A549 (cell line): ENCODE measurements at regions not wholly inside any gene's neighbourhood (a gene's known extent, or its start where the extent isn't known, plus 50 kb on each side); places are given as distances from the start of the nearest gene placed in this dataset.

Experiments
- ATAC-seq, 2 experiments: fragments of 200-7000 bp in 1 of 2; fragments of >200 bp in 1 of 2; cut with Nextera tagmentation in 1 of 2; cut with Tn5 transposase in 1 of 2; 3 replicates each; pipeline versions ENCODE4 v1.8.0 to v1.9.1; 2018 to 2020; ENCODE audit warnings: mild to moderate bottlenecking in 1 of 2, moderate library complexity in 1 of 2
- CTCF ChIA-PET: fragments of 300-600 bp; sonication (Branson Sonifier 250); formaldehyde crosslinking; extraction: SDS; loops from one replicate; lab custom pipeline; 2021; ENCODE audit warnings: antibody characterized with exemption, inconsistent platforms; lab: Yijun Ruan, JAX
- POLR2A ChIA-PET: fragments of 350-600 bp; formaldehyde crosslinking; extraction: SDS; loops from one replicate; lab custom pipeline; 2021; ENCODE audit warnings: antibody characterized with exemption, inconsistent platforms; lab: Yijun Ruan, JAX
- DNase-seq, 2 experiments: peaks; one replicate each; pipeline versions ENCODE4 v3.0.0 to v3.0.0-alpha.2; 2011 to 2016; ENCODE audit warnings: low read depth in 1 of 2, low spot score in 1 of 2
- FAIRE-seq: peaks from 2 replicates; lab custom pipeline; 2011; peaks lifted over from hg19 to GRCh38; lab: Jason Lieb, UNC
- H3K27ac ChIP-seq, 2 experiments: fragments of >200 bp; sonication (Bioruptor Twin); formaldehyde crosslinking; 3 replicates each; pipeline ENCODE4 v1.5.1; 2016 to 2017
- H3K4me1 ChIP-seq: fragments of >200 bp; sonication (Bioruptor Twin); formaldehyde crosslinking; 3 replicates; pipeline ENCODE4 v1.6.1; 2016
- H3K4me2 ChIP-seq: fragments of >200 bp; sonication (Bioruptor Twin); formaldehyde crosslinking; 3 replicates; pipeline ENCODE4 v1.6.1; 2016
- H3K4me3 ChIP-seq: fragments of >200 bp; sonication (Bioruptor Twin); formaldehyde crosslinking; 3 replicates; pipeline ENCODE4 v1.5.1; 2016
- H3K9me3 ChIP-seq: fragments of >200 bp; sonication (Bioruptor Twin); formaldehyde crosslinking; 3 replicates; pipeline ENCODE4 v1.6.1; 2016
- BHLHE40 ChIP-seq: IDR thresholded peaks from 2 replicates; pipeline ENCODE4 v1.6.1; 2012; ENCODE audit warnings: low read depth, low read length, inconsistent platforms
- CBX8 ChIP-seq: fragments of 200-600 bp; sonication (generic); IDR thresholded peaks from 2 replicates; pipeline ENCODE4 v1.6.1; 2016
- CEBPB ChIP-seq, 2 experiments: fragments of >200 bp in 1 of 2; sonication (Bioruptor Twin) in 1 of 2; formaldehyde crosslinking in 1 of 2; IDR thresholded peaks; 2 replicates each; pipeline ENCODE4 v1.6.1; 2012 to 2016
- CHD4 ChIP-seq: fragments of 200-600 bp; sonication (generic); IDR thresholded peaks from 2 replicates; pipeline ENCODE4 v1.6.1; 2016; ENCODE audit warnings: antibody characterized with exemption, mild to moderate bottlenecking, borderline replicate concordance
- EHF ChIP-seq: fragments of 250-450 bp; sonication (Bioruptor Pico); IDR thresholded peaks from 2 replicates; pipeline ENCODE4 v1.5.0; 2020; ENCODE audit warnings: mild to moderate bottlenecking
- EP300 ChIP-seq, 2 experiments: fragments of >200 bp; sonication (Bioruptor Twin); formaldehyde crosslinking; IDR thresholded peaks; 2 replicates in 1 of 2; 3 replicates in 1 of 2; pipeline ENCODE4 v1.6.1; 2016 to 2017
- ESRRA ChIP-seq: fragments of 150-350 bp; IDR thresholded peaks from 2 replicates; pipeline ENCODE4 v1.6.1; 2014; ENCODE audit warnings: mild to moderate bottlenecking, low read length, borderline replicate concordance
- GATA3 ChIP-seq: IDR thresholded peaks from 2 replicates; pipeline ENCODE4 v1.6.1; 2012; ENCODE audit warnings: borderline replicate concordance
- HDAC2 ChIP-seq: fragments of 200-600 bp; sonication (generic); IDR thresholded peaks from 2 replicates; pipeline ENCODE4 v1.6.1; 2016
- HEYL ChIP-seq: fragments of 250-450 bp; sonication (Bioruptor Pico); IDR thresholded peaks from 2 replicates; pipeline ENCODE4 v1.8.0; 2021; ENCODE audit warnings: mild to moderate bottlenecking, moderate library complexity
- HOXB5 ChIP-seq: fragments of 250-450 bp; sonication (Bioruptor Pico); IDR thresholded peaks from 2 replicates; pipeline ENCODE4 v1.5.0; 2020; ENCODE audit warnings: mild to moderate bottlenecking, moderate library complexity
- JUN ChIP-seq, 2 experiments: fragments of >200 bp; sonication (Bioruptor Twin); formaldehyde crosslinking; IDR thresholded peaks; 2 replicates in 1 of 2; 3 replicates in 1 of 2; pipeline ENCODE4 v1.6.1; 2016 to 2017
- KDM5A ChIP-seq: fragments of 200-600 bp; sonication (generic); IDR thresholded peaks from 2 replicates; pipeline ENCODE4 v1.6.1; 2016; ENCODE audit warnings: antibody characterized with exemption, mild to moderate bottlenecking
- MAFK ChIP-seq: fragments of 450-650 bp; IDR thresholded peaks from 2 replicates; pipeline ENCODE4 v1.6.1; 2014; ENCODE audit not compliant: partially characterized antibody
- MAZ ChIP-seq: fragments of 150-350 bp; IDR thresholded peaks from 2 replicates; pipeline ENCODE4 v1.6.1; 2014; ENCODE audit warnings: antibody characterized with exemption, low read depth, low read length, borderline replicate concordance
- NPAS2 ChIP-seq: fragments of 250-450 bp; sonication (Bioruptor Pico); IDR thresholded peaks from 2 replicates; pipeline ENCODE4 v1.8.0; 2022; ENCODE audit warnings: mild to moderate bottlenecking, moderate library complexity, borderline replicate concordance
- PHF8 ChIP-seq: fragments of 200-600 bp; sonication (generic); IDR thresholded peaks from 2 replicates; pipeline ENCODE4 v1.6.1; 2016; ENCODE audit warnings: low read depth, mild to moderate bottlenecking, antibody characterized with exemption, moderate library complexity, borderline replicate concordance
- POLR2AphosphoS2 ChIP-seq: conservative IDR thresholded peaks from 2 replicates; pipeline ENCODE4 v1.6.1; 2012; ENCODE audit warnings: low read length, improper control_type of control experiment, inconsistent platforms
- RAD21 ChIP-seq, 2 experiments: fragments of >200 bp in 1 of 2; sonication (Bioruptor Twin) in 1 of 2; formaldehyde crosslinking in 1 of 2; IDR thresholded peaks in 1 of 2; conservative IDR thresholded peaks in 1 of 2; 2 replicates in 1 of 2; 3 replicates in 1 of 2; pipeline ENCODE4 v1.6.1; 2012 to 2018; ENCODE audit warnings: inconsistent platforms in 1 of 2
- RARB ChIP-seq: fragments of 250-450 bp; sonication (Bioruptor Pico); IDR thresholded peaks from 2 replicates; pipeline ENCODE4 v1.8.0; 2021; ENCODE audit warnings: mild to moderate bottlenecking, moderate library complexity
- RFX5 ChIP-seq: fragments of 450-650 bp; IDR thresholded peaks from 2 replicates; pipeline ENCODE4 v1.7.1; 2014; ENCODE audit warnings: antibody characterized with exemption, mild to moderate bottlenecking, moderate library complexity
- RNF2 ChIP-seq: fragments of 200-600 bp; sonication (generic); IDR thresholded peaks from 2 replicates; pipeline ENCODE4 v1.6.1; 2016; ENCODE audit warnings: low read depth, mild to moderate bottlenecking, antibody characterized with exemption, moderate library complexity, borderline replicate concordance
- ZC3H11A ChIP-seq: fragments of 450-650 bp; IDR thresholded peaks from 2 replicates; pipeline ENCODE4 v1.6.1; 2014; ENCODE audit warnings: antibody characterized with exemption, mild to moderate bottlenecking
- ZSCAN20 ChIP-seq: fragments of 250-450 bp; sonication (Bioruptor Pico); IDR thresholded peaks from 2 replicates; pipeline ENCODE4 v1.8.0; 2022; ENCODE audit warnings: mild to moderate bottlenecking, moderate library complexity
- WGBS: methylation state at CpG from one replicate; pipeline ENCODE4 v1.1.6; 2017; ENCODE audit errors: missing lambda C conversion rate; 5-methylcytosine and 5-hydroxymethylcytosine counted together
- TF ChIP-seq, protein P1 (sequence below): IDR thresholded peaks from 2 replicates; pipeline ENCODE4 v1.6.1; 2012; ENCODE audit warnings: low read depth, borderline replicate concordance
- TF ChIP-seq, protein P2 (sequence below): fragments of 450-650 bp; IDR thresholded peaks from 2 replicates; pipeline ENCODE4 v1.6.1; 2014; ENCODE audit warnings: antibody characterized with exemption
- TF ChIP-seq, protein P3 (sequence below): fragments of 250-450 bp; sonication (Bioruptor Pico); IDR thresholded peaks from 2 replicates; pipeline ENCODE4 v1.5.0; 2021; ENCODE audit warnings: mild to moderate bottlenecking, moderate library complexity, borderline replicate concordance
- TF ChIP-seq, protein P4 (sequence below): IDR thresholded peaks from 2 replicates; pipeline ENCODE4 v1.6.1; 2012

DNA sequence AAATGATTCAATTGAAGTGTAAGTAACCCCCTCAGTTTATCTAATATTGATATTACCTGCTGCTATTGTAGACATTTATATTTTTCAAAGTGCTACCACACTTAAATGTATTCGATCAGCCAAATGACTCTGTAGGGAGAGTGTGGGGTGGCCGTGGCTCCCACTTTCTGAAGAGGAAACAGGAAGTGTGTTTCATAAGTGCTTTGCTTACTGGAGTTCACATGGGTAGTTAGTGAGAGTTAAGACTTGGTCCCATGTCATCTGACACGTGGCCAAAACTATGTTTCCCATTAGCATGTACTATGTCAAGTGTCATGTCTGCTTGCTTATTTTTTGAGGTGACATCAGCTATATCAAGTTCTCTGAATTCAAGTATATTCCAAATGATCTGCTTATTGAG lies 308.1 kb upstream of the GATB start:
- no peaks in the 10 kb centered on the region for H3K4me1 ChIP-seq
- no peak for ATAC-seq
- FAIRE-seq: no peak
- POLR2A ChIA-PET: no interaction called here
- no peak for TF ChIP-seq EHF (CRISPR knock-in tag)
- TF ChIP-seq, protein P1, sequence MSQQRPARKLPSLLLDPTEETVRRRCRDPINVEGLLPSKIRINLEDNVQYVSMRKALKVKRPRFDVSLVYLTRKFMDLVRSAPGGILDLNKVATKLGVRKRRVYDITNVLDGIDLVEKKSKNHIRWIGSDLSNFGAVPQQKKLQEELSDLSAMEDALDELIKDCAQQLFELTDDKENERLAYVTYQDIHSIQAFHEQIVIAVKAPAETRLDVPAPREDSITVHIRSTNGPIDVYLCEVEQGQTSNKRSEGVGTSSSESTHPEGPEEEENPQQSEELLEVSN: no peak
- TF ChIP-seq PHF8: no peak
- no peak for TF ChIP-seq ZSCAN20 (CRISPR knock-in tag)
- no peak for TF ChIP-seq CBX8
- no peak for TF ChIP-seq ZC3H11A
- TF ChIP-seq, protein P2, sequence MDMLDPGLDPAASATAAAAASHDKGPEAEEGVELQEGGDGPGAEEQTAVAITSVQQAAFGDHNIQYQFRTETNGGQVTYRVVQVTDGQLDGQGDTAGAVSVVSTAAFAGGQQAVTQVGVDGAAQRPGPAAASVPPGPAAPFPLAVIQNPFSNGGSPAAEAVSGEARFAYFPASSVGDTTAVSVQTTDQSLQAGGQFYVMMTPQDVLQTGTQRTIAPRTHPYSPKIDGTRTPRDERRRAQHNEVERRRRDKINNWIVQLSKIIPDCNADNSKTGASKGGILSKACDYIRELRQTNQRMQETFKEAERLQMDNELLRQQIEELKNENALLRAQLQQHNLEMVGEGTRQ: no peak
- TF ChIP-seq RARB: no peak
- TF ChIP-seq, protein P3, sequence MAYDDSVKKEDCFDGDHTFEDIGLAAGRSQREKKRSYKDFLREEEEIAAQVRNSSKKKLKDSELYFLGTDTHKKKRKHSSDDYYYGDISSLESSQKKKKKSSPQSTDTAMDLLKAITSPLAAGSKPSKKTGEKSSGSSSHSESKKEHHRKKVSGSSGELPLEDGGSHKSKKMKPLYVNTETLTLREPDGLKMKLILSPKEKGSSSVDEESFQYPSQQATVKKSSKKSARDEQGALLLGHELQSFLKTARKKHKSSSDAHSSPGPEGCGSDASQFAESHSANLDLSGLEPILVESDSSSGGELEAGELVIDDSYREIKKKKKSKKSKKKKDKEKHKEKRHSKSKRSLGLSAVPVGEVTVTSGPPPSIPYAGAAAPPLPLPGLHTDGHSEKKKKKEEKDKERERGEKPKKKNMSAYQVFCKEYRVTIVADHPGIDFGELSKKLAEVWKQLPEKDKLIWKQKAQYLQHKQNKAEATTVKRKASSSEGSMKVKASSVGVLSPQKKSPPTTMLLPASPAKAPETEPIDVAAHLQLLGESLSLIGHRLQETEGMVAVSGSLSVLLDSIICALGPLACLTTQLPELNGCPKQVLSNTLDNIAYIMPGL: no peak
- TF ChIP-seq ESRRA: no peak
- TF ChIP-seq CHD4: no peak
- no peak for TF ChIP-seq KDM5A
- TF ChIP-seq RAD21 (conservative IDR thresholded peaks at IDR 0.05 in 1 of 2, IDR thresholded peaks at IDR 0.05 in 1 of 2): no peak
- TF ChIP-seq GATA3: no peak
- TF ChIP-seq NPAS2 (CRISPR knock-in tag): no peak
- no peak for TF ChIP-seq POLR2AphosphoS2
- TF ChIP-seq BHLHE40: no peak
- TF ChIP-seq, all 56 proteins: peak for 0
- no peak overlapping the region for H3K4me2 ChIP-seq
- no peak overlapping the region for H3K27ac ChIP-seq
- H3K9me3 ChIP-seq: no peaks in the 10 kb centered on the region
- no peak for DNase-seq
- H3K4me3 ChIP-seq: no peak overlapping the region
- WGBS: 24% methylated on average over 3 of the region's 3 CpGs
- CTCF ChIA-PET: no interaction called here

DNA sequence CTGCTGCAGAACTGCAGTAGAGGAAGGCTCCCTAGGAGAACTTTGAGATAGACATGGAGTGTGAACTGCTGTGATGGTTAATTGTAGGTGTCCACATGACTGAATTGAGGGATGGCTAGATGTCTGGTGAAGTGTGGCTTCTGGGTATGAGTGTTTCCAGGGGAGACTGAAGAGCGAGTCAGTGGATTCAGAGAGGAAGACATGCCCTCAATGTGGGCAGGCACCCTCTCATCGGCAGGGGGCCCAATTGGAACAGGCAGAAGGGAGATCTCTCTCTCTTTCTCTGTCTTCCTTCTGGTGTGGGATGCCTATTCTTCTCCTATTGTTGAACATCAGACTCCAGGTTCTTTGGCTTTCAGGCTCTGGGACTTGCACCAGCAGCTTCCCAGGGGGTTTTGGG lies 304.7 kb upstream of the GATB start:
- FAIRE-seq: no peak
- no peak overlapping the region for H3K27ac ChIP-seq
- H3K4me2 ChIP-seq: no peak overlapping the region
- DNase-seq: no peak
- H3K4me3 ChIP-seq: no peak overlapping the region
- H3K9me3 ChIP-seq: no peaks in the 10 kb centered on the region
- POLR2A ChIA-PET: no interaction called here
- no peaks in the 10 kb centered on the region for H3K4me1 ChIP-seq
- no peak for TF ChIP-seq MAZ
- TF ChIP-seq RNF2: no peak
- no peak for TF ChIP-seq HOXB5 (CRISPR knock-in tag)
- no peak for TF ChIP-seq RFX5
- no peak for TF ChIP-seq CEBPB (IDR thresholded peaks at IDR 0.05)
- no peak for TF ChIP-seq HEYL (CRISPR knock-in tag)
- TF ChIP-seq, protein P4, sequence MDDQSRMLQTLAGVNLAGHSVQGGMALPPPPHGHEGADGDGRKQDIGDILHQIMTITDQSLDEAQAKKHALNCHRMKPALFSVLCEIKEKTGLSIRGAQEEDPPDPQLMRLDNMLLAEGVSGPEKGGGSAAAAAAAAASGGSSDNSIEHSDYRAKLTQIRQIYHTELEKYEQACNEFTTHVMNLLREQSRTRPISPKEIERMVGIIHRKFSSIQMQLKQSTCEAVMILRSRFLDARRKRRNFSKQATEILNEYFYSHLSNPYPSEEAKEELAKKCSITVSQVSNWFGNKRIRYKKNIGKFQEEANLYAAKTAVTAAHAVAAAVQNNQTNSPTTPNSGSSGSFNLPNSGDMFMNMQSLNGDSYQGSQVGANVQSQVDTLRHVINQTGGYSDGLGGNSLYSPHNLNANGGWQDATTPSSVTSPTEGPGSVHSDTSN: no peak
- TF ChIP-seq, protein P2: no peak
- TF ChIP-seq MAFK: no peak
- no peak for TF ChIP-seq KDM5A
- no peak for TF ChIP-seq JUN (IDR thresholded peaks at IDR 0.05)
- no peak for TF ChIP-seq HDAC2
- no peak for TF ChIP-seq EP300 (IDR thresholded peaks at IDR 0.05)
- TF ChIP-seq, all 56 proteins: peak for 0
- WGBS: 29% methylated on average over 2 of the region's 2 CpGs
- ATAC-seq: no peak
- CTCF ChIA-PET: no interaction called here
